MM.1S (cell line): ENCODE measurements at regions not wholly inside any gene's neighbourhood (a gene's known extent, or its start where the extent isn't known, plus 50 kb on each side); places are given as distances from the start of the nearest gene placed in this dataset.

Experiments
- DNase-seq: peaks from one replicate; pipeline ENCODE4 v3.0.0-alpha.2; 2015
- H2AFZ ChIP-seq: fragments of 300-600 bp; sonication (generic); 2 replicates; pipeline ENCODE4 v1.6.0; 2016; ENCODE audit warnings: antibody characterized with exemption, low read length
- H3F3A ChIP-seq: fragments of 300-600 bp; sonication (generic); 2 replicates; pipeline ENCODE4 v1.6.1; 2016; ENCODE audit warnings: mild to moderate bottlenecking, antibody characterized with exemption, low read length, moderate library complexity, mixed read lengths; ENCODE audit not compliant: insufficient read depth
- H3K27ac ChIP-seq: fragments of 300-600 bp; sonication (generic); 2 replicates; pipeline ENCODE4 v1.5.1; 2016; ENCODE audit warnings: mild to moderate bottlenecking, low read length
- H3K27me3 ChIP-seq: fragments of 300-600 bp; sonication (generic); replicated peaks from 2 replicates; pipeline ENCODE4 v1.6.0; 2016; ENCODE audit warnings: low read length; ENCODE audit not compliant: insufficient read depth
- H3K36me3 ChIP-seq: fragments of 300-600 bp; sonication (generic); replicated peaks from 2 replicates; pipeline ENCODE4 v1.6.1; 2016; ENCODE audit warnings: mild to moderate bottlenecking, low read length, mixed read lengths; ENCODE audit not compliant: insufficient read depth
- H3K4me1 ChIP-seq: fragments of 300-600 bp; sonication (generic); 2 replicates; pipeline ENCODE4 v1.6.1; 2016; ENCODE audit warnings: low read length, mixed read lengths
- H3K4me2 ChIP-seq: fragments of 300-600 bp; sonication (generic); 2 replicates; pipeline ENCODE4 v1.6.0; 2016; ENCODE audit warnings: low read depth, low read length
- H3K4me3 ChIP-seq: fragments of 300-600 bp; sonication (generic); 2 replicates; pipeline ENCODE4 v1.5.1; 2016; ENCODE audit warnings: low read length, mixed read lengths
- H3K79me2 ChIP-seq: fragments of 300-600 bp; sonication (generic); 2 replicates; pipeline ENCODE4 v1.6.1; 2016; ENCODE audit warnings: mixed run types, low read length, mixed read lengths
- H3K9ac ChIP-seq: fragments of 300-600 bp; sonication (generic); 2 replicates; pipeline ENCODE4 v1.6.1; 2016; ENCODE audit warnings: low read length, mixed read lengths
- H3K9me2 ChIP-seq: fragments of 300-600 bp; sonication (generic); replicated peaks from 2 replicates; pipeline ENCODE4 v1.6.1; 2016; ENCODE audit warnings: mild to moderate bottlenecking, low read length, mixed read lengths; ENCODE audit not compliant: insufficient read depth
- H3K9me3 ChIP-seq: fragments of 300-600 bp; sonication (generic); replicated peaks from 2 replicates; pipeline ENCODE4 v1.6.1; 2016; ENCODE audit warnings: mild to moderate bottlenecking, low read length, mixed read lengths; ENCODE audit not compliant: insufficient read depth
- H4K20me1 ChIP-seq: fragments of 300-600 bp; sonication (generic); 2 replicates; pipeline ENCODE4 v1.6.1; 2016; ENCODE audit warnings: mild to moderate bottlenecking, low read length, moderate library complexity, mixed read lengths; ENCODE audit not compliant: insufficient read depth
- EZH2 ChIP-seq: fragments of 300-600 bp; sonication (generic); optimal IDR thresholded peaks from 2 replicates; pipeline ENCODE3; 2017; ENCODE audit warnings: low read depth, mild to moderate bottlenecking, antibody characterized with exemption, low read length, mixed read lengths
- EZH2phosphoT487 ChIP-seq: fragments of 300-600 bp; sonication (generic); IDR thresholded peaks from 2 replicates; pipeline ENCODE4 v1.6.1; 2018; ENCODE audit warnings: antibody characterized with exemption, low read length
- TF ChIP-seq, protein P1 (sequence below): fragments of 300-600 bp; sonication (generic); IDR thresholded peaks from 2 replicates; pipeline ENCODE4 v1.5.1; 2016; ENCODE audit warnings: antibody characterized with exemption, low read length, mixed read lengths

DNA sequence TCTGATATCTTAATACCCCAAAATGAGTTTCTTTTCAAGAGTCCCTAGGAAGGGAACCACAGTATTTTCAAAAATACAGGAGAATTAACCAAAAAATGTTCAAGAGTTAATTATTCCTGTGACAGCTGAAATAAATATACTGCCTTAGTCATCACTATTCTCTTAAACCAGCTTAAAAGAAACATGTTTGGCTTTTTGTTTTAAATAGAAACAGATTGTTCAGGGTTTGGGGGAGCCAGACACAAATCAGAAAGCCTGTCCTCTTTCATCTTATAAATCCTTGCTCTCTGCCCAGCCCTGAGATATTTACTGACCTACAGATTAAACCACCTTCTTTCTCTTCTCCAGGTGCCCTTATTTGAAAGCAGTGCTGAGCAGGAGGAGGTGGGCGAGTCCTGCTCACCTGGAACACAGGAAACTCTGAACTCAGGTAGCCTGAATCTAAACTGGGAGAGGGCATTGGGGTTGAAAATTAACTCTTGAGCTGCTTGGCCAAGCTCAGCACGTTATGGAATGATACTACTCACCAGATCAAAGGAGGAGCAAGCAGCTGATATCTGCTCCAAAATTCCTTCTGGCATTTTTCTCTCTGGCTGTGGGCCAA, 84.1 kb upstream of the SPRED1 start:
- Histone ChIP-seq H3K4me2 (peak overlapping the region; percentile 59), H3K36me3 (no peaks in the 10 kb centered on the region), H3K4me1 (peaks cover 28% of the 10 kb centered on the region), H4K20me1 (no peaks in the 10 kb centered on the region), H3K27me3 (no peaks in the 10 kb centered on the region), H3F3A (peaks cover 17% of the 10 kb centered on the region; the same call in 1 of the 2 replicates), H3K79me2 (no peaks in the 10 kb centered on the region), H3K9me3 (no peaks in the 10 kb centered on the region), H3K9me2 (no peaks in the 10 kb centered on the region), H3K9ac (no peak overlapping the region; the same call in 1 of the 2 replicates), H3K27ac (peak overlapping the region; percentile 54), H3K4me3 (0 out of 2 replicates have a peak overlapping the region, but pooled peaks have one; percentile 11), H2AFZ (0 out of 2 replicates have a peak overlapping the region, but pooled peaks have one; percentile 36)
- TF ChIP-seq EZH2 (no peak), EZH2phosphoT487 (no peak)
- TF ChIP-seq, protein P1, sequence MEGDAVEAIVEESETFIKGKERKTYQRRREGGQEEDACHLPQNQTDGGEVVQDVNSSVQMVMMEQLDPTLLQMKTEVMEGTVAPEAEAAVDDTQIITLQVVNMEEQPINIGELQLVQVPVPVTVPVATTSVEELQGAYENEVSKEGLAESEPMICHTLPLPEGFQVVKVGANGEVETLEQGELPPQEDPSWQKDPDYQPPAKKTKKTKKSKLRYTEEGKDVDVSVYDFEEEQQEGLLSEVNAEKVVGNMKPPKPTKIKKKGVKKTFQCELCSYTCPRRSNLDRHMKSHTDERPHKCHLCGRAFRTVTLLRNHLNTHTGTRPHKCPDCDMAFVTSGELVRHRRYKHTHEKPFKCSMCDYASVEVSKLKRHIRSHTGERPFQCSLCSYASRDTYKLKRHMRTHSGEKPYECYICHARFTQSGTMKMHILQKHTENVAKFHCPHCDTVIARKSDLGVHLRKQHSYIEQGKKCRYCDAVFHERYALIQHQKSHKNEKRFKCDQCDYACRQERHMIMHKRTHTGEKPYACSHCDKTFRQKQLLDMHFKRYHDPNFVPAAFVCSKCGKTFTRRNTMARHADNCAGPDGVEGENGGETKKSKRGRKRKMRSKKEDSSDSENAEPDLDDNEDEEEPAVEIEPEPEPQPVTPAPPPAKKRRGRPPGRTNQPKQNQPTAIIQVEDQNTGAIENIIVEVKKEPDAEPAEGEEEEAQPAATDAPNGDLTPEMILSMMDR: no peak
- DNase-seq: peak; percentile 62

DNA sequence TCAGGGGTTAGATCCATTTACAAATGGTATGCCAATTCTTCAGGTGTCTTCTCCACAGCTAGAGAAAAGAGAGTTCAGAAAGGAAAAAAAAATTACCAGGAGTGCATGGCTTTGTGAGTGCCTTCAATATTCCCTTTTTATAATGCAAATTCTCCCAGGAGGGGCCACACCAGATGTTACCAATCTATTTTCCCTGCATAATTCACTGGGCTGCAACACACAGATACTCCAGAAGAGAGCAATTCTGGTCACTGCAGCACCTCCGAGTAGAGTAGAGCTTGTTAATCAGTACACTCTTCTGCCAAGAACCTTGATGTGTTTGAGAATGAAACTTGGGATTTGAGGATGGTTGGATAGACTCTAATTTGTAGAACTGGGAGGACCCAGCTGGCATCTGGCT, 80.7 kb upstream of the SPRED1 start:
- H4K20me1 ChIP-seq: no peaks in the 10 kb centered on the region
- H3K4me2 ChIP-seq: no peak overlapping the region
- DNase-seq: no peak
- no peak overlapping the region for H3K27ac ChIP-seq
- no peaks in the 10 kb centered on the region for H3K79me2 ChIP-seq
- H3K27me3 ChIP-seq: no peaks in the 10 kb centered on the region
- H3K36me3 ChIP-seq: no peaks in the 10 kb centered on the region
- H3K9me3 ChIP-seq: no peaks in the 10 kb centered on the region
- H2AFZ ChIP-seq: no peak overlapping the region
- peaks cover 27% of the 10 kb centered on the region for H3F3A ChIP-seq
- no peak overlapping the region for H3K9ac ChIP-seq
- peaks cover 47% of the 10 kb centered on the region for H3K4me1 ChIP-seq
- H3K9me2 ChIP-seq: no peaks in the 10 kb centered on the region
- H3K4me3 ChIP-seq: no peak overlapping the region
- no peak for TF ChIP-seq EZH2phosphoT487
- TF ChIP-seq, protein P1: no peak
- TF ChIP-seq EZH2: no peak

DNA sequence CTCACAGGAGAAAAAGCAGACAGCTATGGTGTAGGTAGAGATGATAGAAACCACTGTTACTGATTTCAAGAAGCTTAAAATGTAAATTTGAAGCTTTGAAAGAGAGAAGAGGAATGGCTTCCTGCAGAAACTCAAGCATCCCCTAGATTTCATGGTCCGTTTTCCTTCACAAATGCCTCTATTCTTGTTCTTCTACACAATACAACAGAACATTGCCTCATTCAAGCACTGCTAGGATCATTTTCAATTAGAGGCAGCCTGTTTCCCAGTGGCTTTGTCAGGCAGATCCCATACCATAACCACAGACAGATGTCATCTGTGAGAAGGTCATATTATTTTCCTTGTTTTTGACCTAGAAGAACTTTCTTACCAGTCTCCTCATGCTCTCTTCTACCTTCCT, 77.9 kb upstream of the SPRED1 start:
- Histone ChIP-seq H3K9me3 (no peaks in the 10 kb centered on the region), H3K79me2 (no peaks in the 10 kb centered on the region), H3K4me2 (no peak overlapping the region), H3K4me1 (peaks cover 38% of the 10 kb centered on the region), H3K9me2 (no peaks in the 10 kb centered on the region), H3K4me3 (no peak overlapping the region), H3K27me3 (no peaks in the 10 kb centered on the region), H4K20me1 (no peaks in the 10 kb centered on the region), H3K36me3 (no peaks in the 10 kb centered on the region), H3K9ac (no peak overlapping the region), H2AFZ (no peak overlapping the region), H3F3A (peaks cover 11% of the 10 kb centered on the region), H3K27ac (no peak overlapping the region)
- no peak for DNase-seq
- no peak for TF ChIP-seq EZH2phosphoT487
- no peak for TF ChIP-seq EZH2
- TF ChIP-seq, protein P1: no peak
